ENCODE measurements at regions not wholly inside any gene's neighbourhood (a gene's known extent, or its start where the extent isn't known, plus 50 kb on each side); places are given as distances from the start of the nearest gene placed in this dataset.

DNA sequence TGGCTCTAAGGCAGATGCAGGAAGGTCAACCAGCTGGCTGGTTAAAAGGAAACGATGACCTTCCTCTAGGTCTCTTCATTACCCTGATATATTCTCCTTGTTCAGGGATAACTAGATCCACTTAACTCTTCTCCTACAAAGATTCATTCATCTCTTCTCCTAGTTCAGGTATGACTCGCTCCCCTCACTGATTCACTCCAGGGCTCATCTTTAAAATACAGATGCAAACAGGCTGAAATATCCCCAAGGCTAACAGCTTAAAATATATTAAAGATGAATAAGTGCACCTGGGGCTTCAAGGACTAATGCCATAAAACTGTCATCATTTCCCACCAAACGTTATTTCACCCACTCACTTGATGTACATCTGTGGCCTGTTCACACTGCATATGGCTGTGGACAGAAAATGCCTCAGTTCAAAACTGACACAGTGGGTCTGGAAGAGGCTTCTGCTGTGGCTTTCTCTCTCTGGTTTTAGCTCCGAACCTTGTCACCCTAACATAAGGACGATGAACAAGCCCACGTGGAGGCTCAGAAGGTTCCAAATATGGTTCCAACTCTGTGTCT is 366.9 kb downstream of the DEPDC1B start:
- DNase-seq = peak; percentile 31
- Histone ChIP-seq H3K23ac (ENCODE audit: low read depth, low read length) (no peak overlapping the region), H3K4me2 (ENCODE audit: low read depth, low read length) (no peak overlapping the region), H4K20me1 (ENCODE audit: insufficient read depth, low read length) (no peaks in the 10 kb centered on the region), H3K4ac (ENCODE audit: low read depth, low read length) (no peak overlapping the region), H2BK120ac (ENCODE audit: low read depth, low read length) (no peak overlapping the region), H3K14ac (replicated peaks; ENCODE audit: low read depth, low read length) (no peak overlapping the region), H4K8ac (ENCODE audit: low read depth in 2 of 2, low read length in 2 of 2) (no peak overlapping the region), H3K4me1 (ENCODE audit: control insufficient read depth, insufficient read depth, low read length) (no peaks in the 10 kb centered on the region), H3K9ac (ENCODE audit: low read depth, low read length) (no peak overlapping the region), H4K91ac (ENCODE audit: insufficient read depth, low read depth, low read length) (no peak overlapping the region), H2BK20ac (ENCODE audit: low read depth, low read length) (no peak overlapping the region), H3K9me1 (ENCODE audit: insufficient read depth, low read length) (no peaks in the 10 kb centered on the region), H3K18ac (ENCODE audit: low read depth, low read length) (no peak overlapping the region), H3K56ac (ENCODE audit: extremely low read depth, insufficient read depth, low read length) (no peak overlapping the region), H2AK5ac (ENCODE audit: low read depth, low read length) (no peak overlapping the region), H3K4me3 (ENCODE audit: insufficient read depth, low read depth, low read length) (no peak overlapping the region), H2AFZ (replicated peaks; ENCODE audit: low read length, poor library complexity) (no peak overlapping the region), H3K36me3 (ENCODE audit: control insufficient read depth, insufficient read depth, low read length) (no peaks in the 10 kb centered on the region), H4K5ac (ENCODE audit: low read depth, low read length) (no peak overlapping the region), H2BK15ac (ENCODE audit: low read depth, low read length) (no peak overlapping the region), H3K27ac (ENCODE audit: insufficient read depth, low read length) (no peak overlapping the region), H2BK5ac (ENCODE audit: low read depth, low read length, poor library complexity, severe bottlenecking) (no peak overlapping the region), H2AK9ac (replicated peaks; ENCODE audit: low read depth, low read length, poor library complexity) (no peak overlapping the region), H3K79me1 (ENCODE audit: low read depth in 1 of 2, low read length in 2 of 2) (no peaks in the 10 kb centered on the region), H3K27me3 (ENCODE audit: control insufficient read depth, insufficient read depth, low read length) (no peaks in the 10 kb centered on the region), H3K9me3 (ENCODE audit: control insufficient read depth, insufficient read depth, low read length) (no peaks in the 10 kb centered on the region)
- in situ Hi-C loops (cut with MboI; ENCODE audit: low sequenced_read_pairs) = no loop called here
- ATAC-seq (ENCODE audit: low read depth) = no peak
- dilution Hi-C loops (cut with HindIII; ENCODE audit: low sequenced_read_pairs, unreplicated experiment) = no loop called here
- POLR2A ChIA-PET (ENCODE audit: unreplicated experiment) = no interaction called here
- no TSS peak for BruUV-seq (replicated peaks)
- CTCF ChIA-PET = no interaction called here
- intact Hi-C loops (cut with micrococcal nuclease) = no loop called here
- TF ChIP-seq RFX5 (IDR thresholded peaks at IDR 0.05; ENCODE audit: low read depth, low read length) = no peak
- TF ChIP-seq, protein P1, sequence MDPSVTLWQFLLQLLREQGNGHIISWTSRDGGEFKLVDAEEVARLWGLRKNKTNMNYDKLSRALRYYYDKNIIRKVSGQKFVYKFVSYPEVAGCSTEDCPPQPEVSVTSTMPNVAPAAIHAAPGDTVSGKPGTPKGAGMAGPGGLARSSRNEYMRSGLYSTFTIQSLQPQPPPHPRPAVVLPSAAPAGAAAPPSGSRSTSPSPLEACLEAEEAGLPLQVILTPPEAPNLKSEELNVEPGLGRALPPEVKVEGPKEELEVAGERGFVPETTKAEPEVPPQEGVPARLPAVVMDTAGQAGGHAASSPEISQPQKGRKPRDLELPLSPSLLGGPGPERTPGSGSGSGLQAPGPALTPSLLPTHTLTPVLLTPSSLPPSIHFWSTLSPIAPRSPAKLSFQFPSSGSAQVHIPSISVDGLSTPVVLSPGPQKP (IDR thresholded peaks at IDR 0.05; ENCODE audit: borderline replicate concordance, low read depth, low read length) = no peak
- TF ChIP-seq POLR2A (IDR thresholded peaks at IDR 0.05; ENCODE audit: low read depth, low read length) = no peak
- no peak for TF ChIP-seq CEBPB (IDR thresholded peaks at IDR 0.05; ENCODE audit: low read depth, low read length)
- TF ChIP-seq BHLHE40 (IDR thresholded peaks at IDR 0.05; ENCODE audit: low read depth, low read length) = no peak
- TF ChIP-seq FOS (IDR thresholded peaks at IDR 0.05; ENCODE audit: low read depth, low read length) = no peak
- TF ChIP-seq CHD1 (IDR thresholded peaks at IDR 0.05; ENCODE audit: low read depth, low read length) = no peak
- TF ChIP-seq MAFK (IDR thresholded peaks at IDR 0.05; ENCODE audit: low read depth, low read length) = no peak
- no peak for TF ChIP-seq SMC3 (IDR thresholded peaks at IDR 0.05; ENCODE audit: low read depth, low read length)
- no peak for TF ChIP-seq MAZ (IDR thresholded peaks at IDR 0.05; ENCODE audit: borderline replicate concordance, low read depth, low read length)
- no CpG with 5 or more reads among the region's 6 CpGs for WGBS, 2 experiments (ENCODE audit: extremely low coverage in 2 of 2, insufficient read length in 1 of 2)
